CD4-positive, alpha-beta T cell (primary cell): ENCODE measurements at regions not wholly inside any gene's neighbourhood (a gene's known extent, or its start where the extent isn't known, plus 50 kb on each side); places are given as distances from the start of the nearest gene placed in this dataset.

Experiments used
- ATAC-seq: fragments of 200-7000 bp; cut with Tn5 transposase; one replicate; pipeline ENCODE4 v1.10.0; 2022; ENCODE audit warnings: mild to moderate bottlenecking; ENCODE audit not compliant: poor library complexity
- CTCF ChIA-PET: fragments of 350-600 bp; sonication (Branson Sonifier 250); formaldehyde crosslinking; loops from one replicate; lab custom pipeline; 2021; ENCODE audit warnings: antibody characterized with exemption, inconsistent platforms; lab: Charles Lee
- POLR2A ChIA-PET: fragments of 350-600 bp; sonication (Branson Sonifier 250); formaldehyde crosslinking; loops from one replicate; lab custom pipeline; 2021; ENCODE audit warnings: antibody characterized with exemption, inconsistent platforms; lab: Charles Lee
- DNase-seq, 14 experiments: peaks; one replicate each; pipeline ENCODE4 v3.0.0-alpha.2; 2013 to 2020; ENCODE audit warnings: mixed read lengths in 2 of 14
- H3K27ac ChIP-seq, 2 donors: one replicate each; pipeline versions ENCODE4 v1.5.1 to v1.7.0; 2013; ENCODE audit warnings: low read length in 2 of 2, low read depth in 1 of 2, mild to moderate bottlenecking in 1 of 2
- H3K27me3 ChIP-seq, 2 experiments: 1 replicate in 1 of 2; 2 replicates in 1 of 2; pipeline versions ENCODE4 v1.6.1 to v1.7.0; 2013; ENCODE audit warnings: low read length in 2 of 2, control low read depth in 1 of 2, mild to moderate bottlenecking in 1 of 2, moderate library complexity in 1 of 2; ENCODE audit not compliant: insufficient read depth in 2 of 2, control insufficient read depth in 1 of 2
- H3K36me3 ChIP-seq: one replicate; pipeline ENCODE4 v1.6.1; 2013; ENCODE audit warnings: low read length, control low read depth; ENCODE audit not compliant: insufficient read depth
- H3K4me1 ChIP-seq: one replicate; pipeline ENCODE4 v1.6.1; 2013; ENCODE audit warnings: low read length, control low read depth; ENCODE audit not compliant: insufficient read depth
- H3K4me3 ChIP-seq: one replicate; pipeline ENCODE4 v1.5.1; 2013; ENCODE audit warnings: mild to moderate bottlenecking, low read length, moderate library complexity
- H3K9me3 ChIP-seq, 2 experiments: 1 replicate in 1 of 2; 2 replicates in 1 of 2; pipeline versions ENCODE4 v1.6.1 to v1.7.0; 2013; ENCODE audit warnings: low read length in 2 of 2, mild to moderate bottlenecking in 2 of 2, control low read depth in 1 of 2, moderate library complexity in 1 of 2; ENCODE audit not compliant: control insufficient read depth in 1 of 2, insufficient read depth in 1 of 2
- H3K27ac Mint-ChIP-seq: one replicate; pipeline ENCODE4 v1.8.0; 2020; ENCODE audit warnings: mixed read lengths
- H3K27me3 Mint-ChIP-seq: one replicate; pipeline ENCODE4 v1.8.0; 2021; ENCODE audit warnings: mixed read lengths
- H3K36me3 Mint-ChIP-seq: one replicate; pipeline ENCODE4 v1.8.0; 2021; ENCODE audit warnings: low read depth, mixed read lengths
- H3K4me1 Mint-ChIP-seq: one replicate; pipeline ENCODE4 v1.8.0; 2021; ENCODE audit warnings: low read depth, mixed read lengths
- H3K4me3 Mint-ChIP-seq: one replicate; pipeline ENCODE4 v1.8.0; 2020; ENCODE audit warnings: mild to moderate bottlenecking, mixed read lengths
- H3K9me3 Mint-ChIP-seq: one replicate; pipeline ENCODE4 v1.8.0; 2020; ENCODE audit warnings: mixed read lengths
- CTCF ChIP-seq: fragments of 200-600 bp; IDR thresholded peaks from one replicate; pipeline ENCODE4 v1.8.0; 2022; ENCODE audit warnings: antibody characterized with exemption, mild to moderate bottlenecking
- intact Hi-C, 2 experiments: fragments of 100-400 bp; cut with DNase I in 1 of 2; cut with micrococcal nuclease in 1 of 2; formaldehyde crosslinking; loops; one replicate each; pipeline versions ENCODE4 v1.15.1 to v1.9.0; 2023 to 2025; cut with DNase I, micrococcal nuclease

GRCh38 chr2:139990646-139991335, 1210.6 kb upstream of the NXPH2 start:
- ATAC-seq = no peak
- intact Hi-C loops = no loop called here
- Histone ChIP-seq H3K27me3 (no peaks in the 10 kb centered on the region), H3K36me3 (no peaks in the 10 kb centered on the region), H3K4me1 (no peaks in the 10 kb centered on the region), H3K9me3 (peaks cover 0 to 35% of the 10 kb centered on the region in 2 experiments), H3K4me3 (no peak overlapping the region), H3K27ac (no peak overlapping the region)
- ChIA-PET POLR2A (no interaction called here), CTCF (no interaction called here)
- no peak for DNase-seq
- no peak overlapping the region for H3K4me3 Mint-ChIP-seq
- H3K4me1 Mint-ChIP-seq = no peaks in the 10 kb centered on the region
- H3K27ac Mint-ChIP-seq = no peak overlapping the region
- no peaks in the 10 kb centered on the region for H3K27me3 Mint-ChIP-seq
- H3K9me3 Mint-ChIP-seq = peaks cover 21% of the 10 kb centered on the region
- no peaks in the 10 kb centered on the region for H3K36me3 Mint-ChIP-seq
- TF ChIP-seq CTCF = no peak

- peaks cover 15% of the 10 kb centered on the region for H3K9me3 Mint-ChIP-seq
- TF ChIP-seq CTCF = no peak
Measured at GRCh38 chr2:139969323-139969722, 1189.1 kb upstream of the NXPH2 start.

GRCh38 chr2:139968588-139968987, 1188.4 kb upstream of the NXPH2 start:
- ATAC-seq (no peak), DNase-seq (no peak)
- Histone ChIP-seq H3K27me3 (no peaks in the 10 kb centered on the region), H3K4me3 (no peak overlapping the region), H3K9me3 (peaks cover 4 to 7% of the 10 kb centered on the region in 2 experiments), H3K27ac (no peak overlapping the region), H3K36me3 (no peaks in the 10 kb centered on the region), H3K4me1 (no peaks in the 10 kb centered on the region)
- CTCF ChIA-PET = no interaction called here
- POLR2A ChIA-PET = no interaction called here
- intact Hi-C loops = no loop called here
- Mint-ChIP-seq H3K27me3 (no peaks in the 10 kb centered on the region), H3K9me3 (peaks cover 13% of the 10 kb centered on the region), H3K4me1 (no peaks in the 10 kb centered on the region), H3K4me3 (no peak overlapping the region), H3K27ac (no peak overlapping the region), H3K36me3 (no peaks in the 10 kb centered on the region)
- no peak for TF ChIP-seq CTCF

More at GRCh38 chr2:139969323-139969722, 1189.1 kb upstream of the NXPH2 start:
- Mint-ChIP-seq H3K27ac (no peak overlapping the region), H3K4me3 (no peak overlapping the region), H3K4me1 (no peaks in the 10 kb centered on the region), H3K27me3 (no peaks in the 10 kb centered on the region), H3K36me3 (no peaks in the 10 kb centered on the region)
- Histone ChIP-seq H3K27ac (no peak overlapping the region), H3K4me3 (no peak overlapping the region), H3K36me3 (no peaks in the 10 kb centered on the region), H3K4me1 (no peaks in the 10 kb centered on the region), H3K9me3 (peaks cover 4 to 7% of the 10 kb centered on the region in 2 experiments), H3K27me3 (no peaks in the 10 kb centered on the region)
- ChIA-PET POLR2A (no interaction called here), CTCF (no interaction called here)
- intact Hi-C loops = no loop called here
- ATAC-seq (no peak), DNase-seq (no peak)
